HEK293 (cell line): ENCODE measurements at regions not wholly inside any gene's neighbourhood (a gene's known extent, or its start where the extent isn't known, plus 50 kb on each side); places are given as distances from the start of the nearest gene placed in this dataset.

ENCODE experiments used
- GLI2 ChIP-seq: fragments of 450-650 bp; formaldehyde crosslinking; IDR thresholded peaks from 2 replicates; pipeline ENCODE4; 2017; ENCODE audit warnings: missing biosample characterization, missing genetic modification characterization, low read depth, borderline replicate concordance
- MYNN ChIP-seq: fragments of 450-650 bp; formaldehyde crosslinking; IDR thresholded peaks from 2 replicates; pipeline ENCODE4 v1.5.1; 2016; ENCODE audit warnings: missing biosample characterization, missing genetic modification characterization, borderline replicate concordance
- SP2 ChIP-seq: fragments of 450-650 bp; formaldehyde crosslinking; IDR thresholded peaks from 2 replicates; pipeline ENCODE4 v1.5.1; 2016; ENCODE audit warnings: missing biosample characterization, missing genetic modification characterization
- ZBTB8A ChIP-seq: fragments of 450-650 bp; formaldehyde crosslinking; IDR thresholded peaks from 2 replicates; pipeline ENCODE4 v1.5.1; 2016; ENCODE audit warnings: missing biosample characterization, missing genetic modification characterization
- ZFP69B ChIP-seq: fragments of 450-650 bp; formaldehyde crosslinking; IDR thresholded peaks from 2 replicates; pipeline ENCODE4 v1.5.1; 2016; ENCODE audit warnings: missing biosample characterization, missing genetic modification characterization
- ZNF19 ChIP-seq: fragments of 450-650 bp; formaldehyde crosslinking; IDR thresholded peaks from 2 replicates; pipeline ENCODE4; 2016; ENCODE audit warnings: missing biosample characterization, missing genetic modification characterization, low read depth
- ZNF223 ChIP-seq: fragments of 450-650 bp; formaldehyde crosslinking; IDR thresholded peaks from 2 replicates; pipeline ENCODE4 v1.5.1; 2016; ENCODE audit warnings: missing biosample characterization, missing genetic modification characterization
- ZNF274 ChIP-seq, 2 experiments: fragments of 200-500 bp in 1 of 2; fragments of 450-650 bp in 1 of 2; sonication (Bioruptor generic) in 1 of 2; formaldehyde crosslinking in 1 of 2; IDR thresholded peaks; 2 replicates each; pipeline versions ENCODE4 v1.5.1 to v1.6.1; 2014 to 2016; ENCODE audit warnings: borderline replicate concordance in 1 of 2, inconsistent platforms in 1 of 2, low read length in 1 of 2, missing biosample characterization in 1 of 2, missing genetic modification characterization in 1 of 2
- ZNF423 ChIP-seq: fragments of 450-650 bp; formaldehyde crosslinking; IDR thresholded peaks from 2 replicates; pipeline ENCODE4 v1.5.1; 2016; ENCODE audit warnings: missing biosample characterization, missing genetic modification characterization
- ZNF501 ChIP-seq: fragments of 450-650 bp; formaldehyde crosslinking; IDR thresholded peaks from 2 replicates; pipeline ENCODE4 v1.5.1; 2016; ENCODE audit warnings: missing biosample characterization, missing genetic modification characterization
- TF ChIP-seq, protein P1 (sequence below): fragments of 450-650 bp; formaldehyde crosslinking; IDR thresholded peaks from 2 replicates; pipeline ENCODE4 v1.5.1; 2016; ENCODE audit warnings: missing biosample characterization, missing genetic modification characterization
- TF ChIP-seq, protein P2 (sequence below): fragments of 450-650 bp; formaldehyde crosslinking; optimal IDR thresholded peaks from 2 replicates; pipeline ENCODE3; 2016; ENCODE audit warnings: missing biosample characterization, mild to moderate bottlenecking, missing genetic modification characterization

DNA sequence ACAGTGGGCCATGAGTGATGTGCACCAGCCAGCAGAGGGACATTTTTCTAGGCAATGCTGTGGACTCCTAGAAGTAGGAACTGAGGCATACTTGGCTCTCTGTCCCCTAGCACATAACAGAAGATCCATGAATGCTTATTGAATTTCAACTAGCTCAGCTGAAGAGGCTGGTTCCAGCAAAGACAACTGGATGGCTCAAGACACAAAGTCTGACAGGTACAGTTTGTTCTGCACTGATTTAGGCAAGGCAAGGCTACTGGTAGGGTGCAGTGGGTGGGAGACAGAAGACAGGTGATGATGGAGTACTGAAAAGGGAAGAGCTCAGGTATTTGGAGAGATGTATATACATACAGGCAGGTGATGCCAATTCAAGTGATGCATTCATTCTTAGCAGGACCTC lies 72.4 kb upstream of the USP47 start:
- no peak for TF ChIP-seq ZNF423 (tag by site-specific recombination)
- TF ChIP-seq, protein P1, sequence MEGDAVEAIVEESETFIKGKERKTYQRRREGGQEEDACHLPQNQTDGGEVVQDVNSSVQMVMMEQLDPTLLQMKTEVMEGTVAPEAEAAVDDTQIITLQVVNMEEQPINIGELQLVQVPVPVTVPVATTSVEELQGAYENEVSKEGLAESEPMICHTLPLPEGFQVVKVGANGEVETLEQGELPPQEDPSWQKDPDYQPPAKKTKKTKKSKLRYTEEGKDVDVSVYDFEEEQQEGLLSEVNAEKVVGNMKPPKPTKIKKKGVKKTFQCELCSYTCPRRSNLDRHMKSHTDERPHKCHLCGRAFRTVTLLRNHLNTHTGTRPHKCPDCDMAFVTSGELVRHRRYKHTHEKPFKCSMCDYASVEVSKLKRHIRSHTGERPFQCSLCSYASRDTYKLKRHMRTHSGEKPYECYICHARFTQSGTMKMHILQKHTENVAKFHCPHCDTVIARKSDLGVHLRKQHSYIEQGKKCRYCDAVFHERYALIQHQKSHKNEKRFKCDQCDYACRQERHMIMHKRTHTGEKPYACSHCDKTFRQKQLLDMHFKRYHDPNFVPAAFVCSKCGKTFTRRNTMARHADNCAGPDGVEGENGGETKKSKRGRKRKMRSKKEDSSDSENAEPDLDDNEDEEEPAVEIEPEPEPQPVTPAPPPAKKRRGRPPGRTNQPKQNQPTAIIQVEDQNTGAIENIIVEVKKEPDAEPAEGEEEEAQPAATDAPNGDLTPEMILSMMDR (tag by site-specific recombination): no peak
- no peak for TF ChIP-seq SP2
- TF ChIP-seq, protein P2, sequence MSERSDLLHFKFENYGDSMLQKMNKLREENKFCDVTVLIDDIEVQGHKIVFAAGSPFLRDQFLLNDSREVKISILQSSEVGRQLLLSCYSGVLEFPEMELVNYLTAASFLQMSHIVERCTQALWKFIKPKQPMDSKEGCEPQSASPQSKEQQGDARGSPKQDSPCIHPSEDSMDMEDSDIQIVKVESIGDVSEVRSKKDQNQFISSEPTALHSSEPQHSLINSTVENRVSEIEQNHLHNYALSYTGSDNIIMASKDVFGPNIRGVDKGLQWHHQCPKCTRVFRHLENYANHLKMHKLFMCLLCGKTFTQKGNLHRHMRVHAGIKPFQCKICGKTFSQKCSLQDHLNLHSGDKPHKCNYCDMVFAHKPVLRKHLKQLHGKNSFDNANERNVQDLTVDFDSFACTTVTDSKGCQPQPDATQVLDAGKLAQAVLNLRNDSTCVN (tag by site-specific recombination): no peak
- no peak for TF ChIP-seq ZFP69B
- no peak for TF ChIP-seq ZNF223 (tag by site-specific recombination)
- TF ChIP-seq ZBTB8A (tag by site-specific recombination): no peak
- TF ChIP-seq ZNF501 (tag by site-specific recombination): no peak
- TF ChIP-seq GLI2: no peak
- TF ChIP-seq ZNF274 (IDR thresholded peaks at IDR 0.05; ENCODE audit: low read length): no peak
- no peak for TF ChIP-seq ZNF274 (tag by site-specific recombination; IDR thresholded peaks at IDR 0.05; ENCODE audit: borderline replicate concordance)
- no peak for TF ChIP-seq MYNN
- TF ChIP-seq ZNF19 (tag by site-specific recombination): no peak
